ENCODE measurements at regions not wholly inside any gene's neighbourhood (a gene's known extent, or its start where the extent isn't known, plus 50 kb on each side); places are given as distances from the start of the nearest gene placed in this dataset.

GRCh38 chr9:13769641-13770040, 490.1 kb upstream of the MPDZ start:
- dilution Hi-C loops (cut with MboI; ENCODE audit: extremely low pct_ligation_motif_present, low sequenced_read_pairs), result no loop called here
- H3K27ac ChIP-seq (ENCODE audit: control insufficient read depth, insufficient read depth, low read length), result no peak overlapping the region
- no peaks in the 10 kb centered on the region for H3K9me1 ChIP-seq (ENCODE audit: control insufficient read depth, extremely low read depth, insufficient read depth, low read length)
- no peak overlapping the region for H2AFZ ChIP-seq (ENCODE audit: control insufficient read depth, low read length)
- H3K4me2 ChIP-seq (ENCODE audit: control insufficient read depth, extremely low read depth, insufficient read depth, low read depth, low read length), result no peak overlapping the region
- no peak overlapping the region for H3K4me3 ChIP-seq (ENCODE audit: control insufficient read depth in 2 of 3, extremely low read depth in 1 of 3, insufficient read depth in 2 of 3, low read depth in 1 of 3, low read length in 3 of 3)
- H3K79me2 ChIP-seq (ENCODE audit: control insufficient read depth, insufficient read depth, low read length), result no peaks in the 10 kb centered on the region
- H3K9ac ChIP-seq (ENCODE audit: control insufficient read depth, extremely low read depth, insufficient read depth, low read length), result no peak overlapping the region
- no peaks in the 10 kb centered on the region for H3K27me3 ChIP-seq (ENCODE audit: control insufficient read depth, extremely low read depth, insufficient read depth, low read length)
- H3K36me3 ChIP-seq (ENCODE audit: control insufficient read depth in 2 of 2, extremely low read depth in 1 of 2, insufficient read depth in 2 of 2, low read length in 2 of 2), result no peaks in the 10 kb centered on the region
- no peak for TF ChIP-seq EZH2 (IDR thresholded peaks at IDR 0.05; ENCODE audit: low read length)
- H3K9me3 ChIP-seq (ENCODE audit: control insufficient read depth, low read depth, low read length), result no peaks in the 10 kb centered on the region
- DNase-seq (ENCODE audit: low read depth, low spot score) (no peak), FAIRE-seq (no peak)
- H4K20me1 ChIP-seq (ENCODE audit: control insufficient read depth, extremely low read depth, insufficient read depth, low read length), result no peaks in the 10 kb centered on the region
- no peaks in the 10 kb centered on the region for H3K4me1 ChIP-seq (ENCODE audit: control insufficient read depth, extremely low read depth, insufficient read depth, low read length)

DNA sequence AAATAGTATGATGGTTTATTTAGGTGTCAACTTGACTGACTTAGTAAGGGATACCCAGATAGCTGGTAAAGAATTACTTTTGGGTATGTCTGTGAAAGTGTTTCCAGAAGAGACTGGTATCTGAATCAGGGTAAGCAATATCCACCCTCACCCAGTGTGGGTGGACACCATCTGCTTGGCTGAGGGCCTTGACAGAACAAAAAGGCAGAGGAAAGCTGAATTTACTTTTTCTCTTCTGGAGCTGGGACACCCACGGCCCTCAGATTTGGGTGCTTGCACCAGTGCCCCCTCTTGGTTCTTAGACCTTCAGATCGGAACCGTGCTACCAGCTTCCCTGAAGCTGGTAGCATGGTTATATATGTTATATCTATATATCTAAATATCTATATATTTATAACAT, 489.5 kb upstream of the MPDZ start:
- Histone ChIP-seq H4K20me1 (ENCODE audit: control insufficient read depth, extremely low read depth, insufficient read depth, low read length) (no peaks in the 10 kb centered on the region), H3K4me2 (ENCODE audit: control insufficient read depth, extremely low read depth, insufficient read depth, low read depth, low read length) (no peak overlapping the region), H3K4me1 (ENCODE audit: control insufficient read depth, extremely low read depth, insufficient read depth, low read length) (no peaks in the 10 kb centered on the region), H3K27ac (ENCODE audit: control insufficient read depth, insufficient read depth, low read length) (no peak overlapping the region), H3K79me2 (ENCODE audit: control insufficient read depth, insufficient read depth, low read length) (no peaks in the 10 kb centered on the region), H3K27me3 (ENCODE audit: control insufficient read depth, extremely low read depth, insufficient read depth, low read length) (no peaks in the 10 kb centered on the region), H3K9ac (ENCODE audit: control insufficient read depth, extremely low read depth, insufficient read depth, low read length) (no peak overlapping the region), H3K36me3 (ENCODE audit: control insufficient read depth in 2 of 2, extremely low read depth in 1 of 2, insufficient read depth in 2 of 2, low read length in 2 of 2) (no peaks in the 10 kb centered on the region), H3K9me3 (ENCODE audit: control insufficient read depth, low read depth, low read length) (no peaks in the 10 kb centered on the region), H3K9me1 (ENCODE audit: control insufficient read depth, extremely low read depth, insufficient read depth, low read length) (no peaks in the 10 kb centered on the region), H3K4me3 (ENCODE audit: control insufficient read depth in 2 of 3, extremely low read depth in 1 of 3, insufficient read depth in 2 of 3, low read depth in 1 of 3, low read length in 3 of 3) (no peak overlapping the region), H2AFZ (ENCODE audit: control insufficient read depth, low read length) (no peak overlapping the region)
- TF ChIP-seq CTCF (optimal IDR thresholded peaks at IDR 0.05 in 1 of 3, IDR thresholded peaks at IDR 0.05 in 1 of 3, conservative IDR thresholded peaks at IDR 0.05 in 1 of 3; ENCODE audit: extremely low read depth in 1 of 3, insufficient read depth in 2 of 3, low read length in 3 of 3) (no peak), EZH2 (IDR thresholded peaks at IDR 0.05; ENCODE audit: low read length) (no peak)
- dilution Hi-C loops (cut with MboI; ENCODE audit: extremely low pct_ligation_motif_present, low sequenced_read_pairs), result no loop called here
- FAIRE-seq (no peak), DNase-seq (ENCODE audit: low read depth, low spot score) (no peak)

- Histone ChIP-seq H3K27ac (ENCODE audit: control insufficient read depth, insufficient read depth, low read length) (no peak overlapping the region), H4K20me1 (ENCODE audit: control insufficient read depth, extremely low read depth, insufficient read depth, low read length) (no peaks in the 10 kb centered on the region), H3K9me3 (ENCODE audit: control insufficient read depth, low read depth, low read length) (no peaks in the 10 kb centered on the region), H3K9ac (ENCODE audit: control insufficient read depth, extremely low read depth, insufficient read depth, low read length) (no peak overlapping the region), H2AFZ (ENCODE audit: control insufficient read depth, low read length) (no peak overlapping the region), H3K36me3 (ENCODE audit: control insufficient read depth in 2 of 2, extremely low read depth in 1 of 2, insufficient read depth in 2 of 2, low read length in 2 of 2) (no peaks in the 10 kb centered on the region), H3K27me3 (ENCODE audit: control insufficient read depth, extremely low read depth, insufficient read depth, low read length) (no peaks in the 10 kb centered on the region), H3K9me1 (ENCODE audit: control insufficient read depth, extremely low read depth, insufficient read depth, low read length) (no peaks in the 10 kb centered on the region), H3K4me3 (ENCODE audit: control insufficient read depth in 2 of 3, extremely low read depth in 1 of 3, insufficient read depth in 2 of 3, low read depth in 1 of 3, low read length in 3 of 3) (no peak overlapping the region), H3K4me2 (ENCODE audit: control insufficient read depth, extremely low read depth, insufficient read depth, low read depth, low read length) (no peak overlapping the region), H3K4me1 (ENCODE audit: control insufficient read depth, extremely low read depth, insufficient read depth, low read length) (no peaks in the 10 kb centered on the region), H3K79me2 (ENCODE audit: control insufficient read depth, insufficient read depth, low read length) (no peaks in the 10 kb centered on the region)
- no peak for FAIRE-seq
- dilution Hi-C loops (cut with MboI; ENCODE audit: extremely low pct_ligation_motif_present, low sequenced_read_pairs), result no loop called here
- no peak for DNase-seq (ENCODE audit: low read depth, low spot score)
- TF ChIP-seq EZH2 (IDR thresholded peaks at IDR 0.05; ENCODE audit: low read length), result no peak
- TF ChIP-seq CTCF (optimal IDR thresholded peaks at IDR 0.05 in 1 of 3, IDR thresholded peaks at IDR 0.05 in 1 of 3, conservative IDR thresholded peaks at IDR 0.05 in 1 of 3; ENCODE audit: extremely low read depth in 1 of 3, insufficient read depth in 2 of 3, low read length in 3 of 3), result no peak
Measured at GRCh38 chr9:13762209-13762608, 482.7 kb upstream of the MPDZ start.

All from keratinocyte (primary cell).